Colonic mucosa (tissue), 4 donors: ENCODE measurements at regions not wholly inside any gene's neighbourhood (a gene's known extent, or its start where the extent isn't known, plus 50 kb on each side); places are given as distances from the start of the nearest gene placed in this dataset.

ENCODE experiments used
- DNase-seq: peaks from one replicate; pipeline ENCODE4 v3.0.0-alpha.2; 2020
- H3K27ac ChIP-seq: fragments of 200-600 bp; one replicate; pipeline ENCODE4 v1.8.0; 2021
- H3K27me3 ChIP-seq: fragments of 200-600 bp; one replicate; pipeline ENCODE4 v1.8.0; 2021
- H3K36me3 ChIP-seq: fragments of 200-600 bp; one replicate; pipeline ENCODE4 v1.8.0; 2021
- H3K4me1 ChIP-seq: fragments of 200-600 bp; one replicate; pipeline ENCODE4 v1.8.0; 2021; ENCODE audit warnings: mild to moderate bottlenecking
- H3K4me3 ChIP-seq: fragments of 200-600 bp; one replicate; pipeline ENCODE4 v1.8.0; 2021
- H3K9ac ChIP-seq, 2 donors: one replicate each; pipeline ENCODE4 v1.7.0; 2013; ENCODE audit warnings: control low read depth in 2 of 2, low read depth in 2 of 2, low read length in 2 of 2
- H3K9me3 ChIP-seq: fragments of 200-600 bp; one replicate; pipeline ENCODE4 v1.8.0; 2021
- intact Hi-C: fragments of 100-400 bp; cut with DNase I; formaldehyde crosslinking; loops from one replicate; pipeline ENCODE4 v1.14.1; 2022
- TF ChIP-seq, protein P1 (sequence below): fragments of 200-600 bp; IDR thresholded peaks from one replicate; pipeline ENCODE4 v1.8.0; 2022; ENCODE audit warnings: antibody characterized with exemption, mild to moderate bottlenecking
- donor health status: healthy.
- donor health status: DM: no; HTN: no; CAD: no.
- donor health status: DM: no; HTN: no; CAD: no.

DNA sequence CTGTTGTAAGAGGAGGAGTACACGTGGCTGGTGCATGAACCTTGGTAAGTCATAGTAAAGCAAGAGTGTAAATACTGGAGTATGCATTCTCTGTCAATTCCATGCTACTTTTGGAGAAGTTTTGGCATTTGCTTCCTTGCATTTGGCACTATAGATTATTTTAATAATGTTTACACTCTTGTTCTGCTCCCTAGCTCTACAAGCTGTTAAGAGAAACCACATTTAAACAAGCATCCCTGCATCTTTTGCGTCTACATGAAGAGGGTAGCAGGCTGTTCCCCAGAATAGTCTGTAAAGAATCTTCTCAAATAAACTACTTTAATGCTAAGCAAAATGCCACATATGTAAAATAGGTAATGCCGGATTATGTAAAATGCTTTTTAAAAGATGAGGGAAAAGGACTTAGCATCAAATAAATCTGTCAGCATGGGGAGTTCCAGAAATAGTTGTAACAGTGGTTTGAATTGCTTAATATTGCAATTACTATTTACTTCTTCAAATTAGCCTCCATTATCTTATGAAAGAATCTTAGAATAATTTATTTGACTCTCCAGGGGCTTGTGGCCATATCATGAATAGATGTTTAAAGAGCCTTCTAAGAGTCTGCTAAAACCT is 2127.3 kb upstream of the WWC1 start:
- intact Hi-C loops, result no loop called here
- H3K27me3 ChIP-seq, result no peaks in the 10 kb centered on the region
- no peak overlapping the region for H3K4me3 ChIP-seq
- H3K4me1 ChIP-seq, result no peaks in the 10 kb centered on the region
- TF ChIP-seq, protein P1, sequence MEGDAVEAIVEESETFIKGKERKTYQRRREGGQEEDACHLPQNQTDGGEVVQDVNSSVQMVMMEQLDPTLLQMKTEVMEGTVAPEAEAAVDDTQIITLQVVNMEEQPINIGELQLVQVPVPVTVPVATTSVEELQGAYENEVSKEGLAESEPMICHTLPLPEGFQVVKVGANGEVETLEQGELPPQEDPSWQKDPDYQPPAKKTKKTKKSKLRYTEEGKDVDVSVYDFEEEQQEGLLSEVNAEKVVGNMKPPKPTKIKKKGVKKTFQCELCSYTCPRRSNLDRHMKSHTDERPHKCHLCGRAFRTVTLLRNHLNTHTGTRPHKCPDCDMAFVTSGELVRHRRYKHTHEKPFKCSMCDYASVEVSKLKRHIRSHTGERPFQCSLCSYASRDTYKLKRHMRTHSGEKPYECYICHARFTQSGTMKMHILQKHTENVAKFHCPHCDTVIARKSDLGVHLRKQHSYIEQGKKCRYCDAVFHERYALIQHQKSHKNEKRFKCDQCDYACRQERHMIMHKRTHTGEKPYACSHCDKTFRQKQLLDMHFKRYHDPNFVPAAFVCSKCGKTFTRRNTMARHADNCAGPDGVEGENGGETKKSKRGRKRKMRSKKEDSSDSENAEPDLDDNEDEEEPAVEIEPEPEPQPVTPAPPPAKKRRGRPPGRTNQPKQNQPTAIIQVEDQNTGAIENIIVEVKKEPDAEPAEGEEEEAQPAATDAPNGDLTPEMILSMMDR, result no peak
- H3K9me3 ChIP-seq, result no peaks in the 10 kb centered on the region
- H3K9ac ChIP-seq, result no peak overlapping the region
- no peak for DNase-seq
- no peaks in the 10 kb centered on the region for H3K36me3 ChIP-seq
- no peak overlapping the region for H3K27ac ChIP-seq

DNA sequence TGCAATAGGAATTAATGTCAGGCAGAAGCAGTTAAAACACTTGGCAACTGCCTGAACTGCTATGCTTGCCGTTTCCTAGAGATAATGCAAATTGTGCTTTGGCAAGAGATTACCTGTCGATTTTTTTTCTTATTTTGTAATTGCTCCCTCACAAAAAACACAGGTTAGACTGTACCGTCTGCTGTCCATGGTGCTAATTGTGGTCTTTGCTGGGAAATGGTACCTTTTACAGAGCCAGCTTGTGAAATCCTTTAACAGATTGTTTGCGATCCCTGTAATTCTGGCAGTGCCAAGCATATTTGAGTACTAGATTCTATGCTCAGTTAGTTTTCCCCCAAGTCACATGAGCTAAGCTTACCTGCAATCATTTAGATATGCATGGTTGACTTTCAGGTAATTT is 2125.8 kb upstream of the WWC1 start:
- TF ChIP-seq, protein P1, result no peak
- no peak for DNase-seq

DNA sequence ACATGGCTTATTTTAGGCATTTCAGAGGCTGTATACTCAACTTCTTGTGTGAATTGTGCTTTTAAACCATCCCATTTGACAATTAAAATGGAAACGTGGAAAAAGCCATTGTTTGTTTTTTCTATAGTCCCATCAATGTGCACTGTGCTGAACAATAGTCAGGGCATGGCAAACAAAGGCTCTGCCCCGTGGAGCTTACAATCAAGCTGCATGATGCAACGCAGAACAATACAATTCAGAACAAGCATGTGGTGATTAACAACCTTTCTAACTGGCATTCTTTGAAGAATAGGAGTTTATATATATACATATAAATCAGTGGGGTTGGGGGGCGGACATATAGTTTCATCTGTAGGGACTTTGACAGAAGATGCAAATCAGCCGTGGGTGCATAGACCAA is 2125.4 kb upstream of the WWC1 start:
- Histone ChIP-seq H3K9ac (no peak overlapping the region), H3K9me3 (no peaks in the 10 kb centered on the region)
- intact Hi-C loops, result no loop called here

More for the DNA sequence above, 2125.8 kb upstream of the WWC1 start:
- Histone ChIP-seq H3K9me3 (no peaks in the 10 kb centered on the region), H3K9ac (no peak overlapping the region), H3K36me3 (no peaks in the 10 kb centered on the region), H3K4me1 (no peaks in the 10 kb centered on the region), H3K4me3 (no peak overlapping the region), H3K27ac (no peak overlapping the region), H3K27me3 (no peaks in the 10 kb centered on the region)
- intact Hi-C loops, result no loop called here

DNA sequence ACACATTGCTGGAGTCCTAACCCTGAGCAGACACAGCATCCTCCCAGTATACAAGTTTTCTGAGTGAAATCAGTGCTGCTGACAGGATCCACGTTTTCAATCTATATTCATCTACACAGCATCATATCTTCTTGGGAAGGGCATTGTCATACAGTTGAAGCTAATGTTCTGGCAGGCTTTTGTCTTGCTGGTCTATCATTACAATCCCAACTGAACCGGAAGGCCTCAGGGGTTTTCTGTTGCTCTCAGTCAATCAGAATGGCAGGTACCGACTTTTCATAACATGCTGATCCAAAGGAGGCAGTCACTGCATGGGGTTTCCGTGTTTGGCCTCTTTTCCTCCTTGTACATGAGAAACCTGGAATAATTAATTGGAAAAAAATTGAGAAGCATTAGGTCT is 2118.8 kb upstream of the WWC1 start:
- TF ChIP-seq, protein P1, result no peak
- Histone ChIP-seq H3K27me3 (no peaks in the 10 kb centered on the region), H3K36me3 (no peaks in the 10 kb centered on the region), H3K9me3 (no peaks in the 10 kb centered on the region), H3K9ac (no peak overlapping the region), H3K27ac (no peak overlapping the region), H3K4me1 (no peaks in the 10 kb centered on the region), H3K4me3 (no peak overlapping the region)
- intact Hi-C loops, result no loop called here
- DNase-seq, result no peak

More for the DNA sequence above, 2125.4 kb upstream of the WWC1 start:
- H3K27me3 ChIP-seq, result no peaks in the 10 kb centered on the region
- DNase-seq, result no peak
- TF ChIP-seq, protein P1, result no peak
- no peaks in the 10 kb centered on the region for H3K36me3 ChIP-seq
- no peak overlapping the region for H3K4me3 ChIP-seq
- H3K27ac ChIP-seq, result no peak overlapping the region
- no peaks in the 10 kb centered on the region for H3K4me1 ChIP-seq

DNA sequence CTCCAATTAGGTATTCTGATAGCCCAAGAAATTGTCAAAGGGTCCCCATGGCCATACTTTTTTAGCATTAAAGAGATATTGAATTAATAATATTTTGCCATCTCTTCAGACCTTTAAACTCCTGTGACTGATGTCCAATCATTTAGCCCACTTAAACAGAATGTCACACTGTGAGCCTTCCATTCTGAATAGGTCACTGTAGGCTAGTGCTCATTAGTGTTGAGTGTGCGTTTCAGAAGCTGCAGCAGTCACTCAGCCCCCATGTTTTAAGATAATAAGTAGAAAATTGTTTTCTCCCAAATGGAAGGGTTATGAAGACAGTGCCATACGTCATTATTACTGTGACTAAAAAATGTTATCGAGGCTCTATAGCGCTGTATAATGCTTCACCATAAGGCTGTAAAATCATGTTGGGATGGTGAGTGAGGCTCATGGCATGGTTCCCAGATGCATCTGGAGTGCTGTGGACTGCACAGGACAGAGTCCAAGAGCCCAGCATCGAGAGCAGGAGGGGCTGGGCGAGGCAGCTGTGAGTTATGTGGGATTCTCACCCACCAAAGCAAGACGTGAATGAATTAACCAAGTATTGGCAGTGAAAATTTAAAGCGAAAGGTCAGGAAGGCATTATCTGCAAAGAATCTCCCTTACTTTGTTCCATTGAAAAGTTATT is 2112.9 kb upstream of the WWC1 start:
- intact Hi-C loops, result no loop called here
- Histone ChIP-seq H3K4me1 (no peaks in the 10 kb centered on the region), H3K36me3 (no peaks in the 10 kb centered on the region), H3K27me3 (no peaks in the 10 kb centered on the region), H3K9me3 (no peaks in the 10 kb centered on the region), H3K9ac (no peak overlapping the region), H3K4me3 (no peak overlapping the region), H3K27ac (no peak overlapping the region)
- no peak for DNase-seq
- TF ChIP-seq, protein P1, result no peak
